Ishikawa (cell line): ENCODE measurements at regions not wholly inside any gene's neighbourhood (a gene's known extent, or its start where the extent isn't known, plus 50 kb on each side); places are given as distances from the start of the nearest gene placed in this dataset.

Experiments
- CEBPB ChIP-seq: IDR thresholded peaks from 2 replicates; pipeline ENCODE4 v1.6.1; 2012
- CREB1 ChIP-seq: IDR thresholded peaks from 2 replicates; pipeline ENCODE4 v1.6.1; 2012; ENCODE audit warnings: low read depth
- EP300 ChIP-seq: IDR thresholded peaks from 2 replicates; pipeline ENCODE4 v1.6.1; 2012; ENCODE audit warnings: borderline replicate concordance
- FOXM1 ChIP-seq: IDR thresholded peaks from 2 replicates; pipeline ENCODE4 v1.6.1; 2012; ENCODE audit warnings: low read depth, borderline replicate concordance
- RAD21 ChIP-seq: IDR thresholded peaks from 2 replicates; pipeline ENCODE4 v1.6.1; 2012; ENCODE audit warnings: low read depth
- TAF1 ChIP-seq: IDR thresholded peaks from 2 replicates; pipeline ENCODE4 v1.6.1; 2012; ENCODE audit warnings: low read depth, mild to moderate bottlenecking
- TCF12 ChIP-seq: IDR thresholded peaks from 2 replicates; pipeline ENCODE4 v1.6.1; 2012; ENCODE audit warnings: low read depth
- YY1 ChIP-seq: IDR thresholded peaks from 2 replicates; pipeline ENCODE4 v1.6.1; 2012; ENCODE audit warnings: low read depth
- TF ChIP-seq, protein P1 (sequence below): IDR thresholded peaks from 2 replicates; pipeline ENCODE4 v1.6.1; 2012; ENCODE audit warnings: low read depth, mild to moderate bottlenecking

DNA sequence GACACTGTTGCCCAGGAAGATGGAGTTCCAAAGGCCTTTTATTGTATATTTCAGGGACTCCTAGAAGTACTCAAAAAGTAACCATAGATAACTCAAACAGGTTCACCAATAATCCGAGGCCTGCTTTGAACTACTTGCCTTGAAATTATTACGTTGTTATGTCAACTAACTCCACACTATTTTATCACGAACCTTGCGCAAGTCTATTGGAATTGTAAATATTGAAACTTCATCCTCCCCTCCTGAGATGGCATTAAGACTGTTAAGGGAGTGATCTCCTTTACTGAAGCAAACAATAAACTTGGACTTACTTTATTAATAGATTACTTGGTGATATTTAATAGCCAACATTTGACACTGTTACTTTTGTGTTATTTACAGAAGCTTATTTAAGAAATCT lies 199.6 kb upstream of the GADL1 start:
- TF ChIP-seq, protein P1, sequence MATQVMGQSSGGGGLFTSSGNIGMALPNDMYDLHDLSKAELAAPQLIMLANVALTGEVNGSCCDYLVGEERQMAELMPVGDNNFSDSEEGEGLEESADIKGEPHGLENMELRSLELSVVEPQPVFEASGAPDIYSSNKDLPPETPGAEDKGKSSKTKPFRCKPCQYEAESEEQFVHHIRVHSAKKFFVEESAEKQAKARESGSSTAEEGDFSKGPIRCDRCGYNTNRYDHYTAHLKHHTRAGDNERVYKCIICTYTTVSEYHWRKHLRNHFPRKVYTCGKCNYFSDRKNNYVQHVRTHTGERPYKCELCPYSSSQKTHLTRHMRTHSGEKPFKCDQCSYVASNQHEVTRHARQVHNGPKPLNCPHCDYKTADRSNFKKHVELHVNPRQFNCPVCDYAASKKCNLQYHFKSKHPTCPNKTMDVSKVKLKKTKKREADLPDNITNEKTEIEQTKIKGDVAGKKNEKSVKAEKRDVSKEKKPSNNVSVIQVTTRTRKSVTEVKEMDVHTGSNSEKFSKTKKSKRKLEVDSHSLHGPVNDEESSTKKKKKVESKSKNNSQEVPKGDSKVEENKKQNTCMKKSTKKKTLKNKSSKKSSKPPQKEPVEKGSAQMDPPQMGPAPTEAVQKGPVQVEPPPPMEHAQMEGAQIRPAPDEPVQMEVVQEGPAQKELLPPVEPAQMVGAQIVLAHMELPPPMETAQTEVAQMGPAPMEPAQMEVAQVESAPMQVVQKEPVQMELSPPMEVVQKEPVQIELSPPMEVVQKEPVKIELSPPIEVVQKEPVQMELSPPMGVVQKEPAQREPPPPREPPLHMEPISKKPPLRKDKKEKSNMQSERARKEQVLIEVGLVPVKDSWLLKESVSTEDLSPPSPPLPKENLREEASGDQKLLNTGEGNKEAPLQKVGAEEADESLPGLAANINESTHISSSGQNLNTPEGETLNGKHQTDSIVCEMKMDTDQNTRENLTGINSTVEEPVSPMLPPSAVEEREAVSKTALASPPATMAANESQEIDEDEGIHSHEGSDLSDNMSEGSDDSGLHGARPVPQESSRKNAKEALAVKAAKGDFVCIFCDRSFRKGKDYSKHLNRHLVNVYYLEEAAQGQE: no peak
- no peak for TF ChIP-seq EP300
- TF ChIP-seq YY1: no peak
- no peak for TF ChIP-seq TCF12
- TF ChIP-seq CEBPB: no peak
- TF ChIP-seq RAD21: no peak
- no peak for TF ChIP-seq CREB1
- TF ChIP-seq FOXM1: no peak
- TF ChIP-seq TAF1: no peak
